ENCODE measurements at regions not wholly inside any gene's neighbourhood (a gene's known extent, or its start where the extent isn't known, plus 50 kb on each side); places are given as distances from the start of the nearest gene placed in this dataset.

DNA sequence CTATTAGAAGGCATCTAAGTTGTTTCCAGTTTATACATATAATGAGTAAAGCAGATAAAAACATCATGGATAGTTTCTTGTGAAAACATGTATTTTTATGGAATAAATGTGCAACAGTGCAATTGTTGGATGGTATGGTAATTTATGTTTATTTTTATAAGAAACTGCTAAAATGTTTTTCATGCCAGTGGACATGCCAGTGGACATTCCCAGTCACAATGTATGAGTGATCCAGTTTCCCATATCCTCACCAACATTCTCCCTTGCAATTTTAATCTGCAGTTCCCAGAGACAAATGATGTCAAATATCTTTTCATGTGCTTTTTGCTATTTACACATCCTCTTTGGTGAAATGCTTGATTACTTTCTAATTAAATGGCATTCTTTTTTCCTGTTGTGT is 818.6 kb downstream of the SUCLG1 start (continued):
- TF ChIP-seq POLR2AphosphoS2 (IDR thresholded peaks at IDR 0.05; ENCODE audit: low read length) = no peak
- TF ChIP-seq PPARD (CRISPR knock-in tag; IDR thresholded peaks at IDR 0.05) = no peak
- no peak for TF ChIP-seq MLLT1 (IDR thresholded peaks at IDR 0.05)
- TF ChIP-seq NCOA2 (IDR thresholded peaks at IDR 0.05; ENCODE audit: partially characterized antibody in 2 of 2) = no peak
- TF ChIP-seq NUFIP1 (IDR thresholded peaks at IDR 0.05; ENCODE audit: partially characterized antibody) = no peak
- TF ChIP-seq ZNF274 (IDR thresholded peaks at IDR 0.05; ENCODE audit: borderline replicate concordance, low read depth, low read length) = no peak
- TF ChIP-seq NCOA4 (IDR thresholded peaks at IDR 0.05; ENCODE audit: partially characterized antibody) = no peak
- TF ChIP-seq KAT7 (CRISPR knock-in tag; IDR thresholded peaks at IDR 0.05; ENCODE audit: borderline replicate concordance) = no peak
- TF ChIP-seq TAF7 (tag; IDR thresholded peaks at IDR 0.05) = no peak
- no peak for TF ChIP-seq BMI1 (IDR thresholded peaks at IDR 0.05; ENCODE audit: low read length)
- TF ChIP-seq ESRRA (IDR thresholded peaks at IDR 0.05; ENCODE audit: borderline replicate concordance, low read depth) = no peak
- no peak for TF ChIP-seq EZH2 (IDR thresholded peaks at IDR 0.05; ENCODE audit: borderline replicate concordance, low read depth, low read length)
- TF ChIP-seq NRF1 (conservative IDR thresholded peaks at IDR 0.05 in 1 of 2, IDR thresholded peaks at IDR 0.05 in 1 of 2) = no peak
- no peak for TF ChIP-seq MAFG (tag; conservative IDR thresholded peaks at IDR 0.05)
